SK-N-SH treated with all-trans-retinoic acid at 6 μM for 48 hours (cell line): ENCODE measurements at regions not wholly inside any gene's neighbourhood (a gene's known extent, or its start where the extent isn't known, plus 50 kb on each side); places are given as distances from the start of the nearest gene placed in this dataset.

ENCODE experiments used
- BACH2 ChIP-seq: fragments of 250-450 bp; sonication (Bioruptor Pico); IDR thresholded peaks from 2 replicates; pipeline ENCODE4 v1.9.0; 2021; ENCODE audit warnings: mild to moderate bottlenecking, borderline replicate concordance
- CREB5 ChIP-seq: fragments of 250-450 bp; sonication (Bioruptor Pico); IDR thresholded peaks from 2 replicates; pipeline ENCODE4 v1.5.1; 2020; ENCODE audit warnings: low read depth, mild to moderate bottlenecking, moderate library complexity
- ESRRG ChIP-seq: fragments of 250-450 bp; sonication (Bioruptor Pico); IDR thresholded peaks from 2 replicates; pipeline ENCODE4 v1.6.1; 2021; ENCODE audit warnings: mild to moderate bottlenecking
- GLIS3 ChIP-seq: fragments of 250-450 bp; sonication (Bioruptor Pico); IDR thresholded peaks from 2 replicates; pipeline ENCODE4 v1.5.0; 2020; ENCODE audit warnings: mild to moderate bottlenecking, moderate library complexity
- OSR1 ChIP-seq: fragments of 250-450 bp; sonication (Bioruptor Pico); IDR thresholded peaks from 2 replicates; pipeline ENCODE4 v1.8.0; 2022; ENCODE audit warnings: moderate library complexity, mild to moderate bottlenecking, inconsistent platforms
- PATZ1 ChIP-seq: fragments of 250-450 bp; sonication (Bioruptor Pico); IDR thresholded peaks from 2 replicates; pipeline ENCODE4 v1.8.0; 2020; ENCODE audit warnings: mild to moderate bottlenecking, moderate library complexity, borderline replicate concordance
- PPARA ChIP-seq: fragments of 250-450 bp; sonication (Bioruptor Pico); IDR thresholded peaks from 2 replicates; pipeline ENCODE4 v1.5.0; 2020; ENCODE audit warnings: mild to moderate bottlenecking, borderline replicate concordance
- RARB ChIP-seq: fragments of 250-450 bp; sonication (Bioruptor Pico); IDR thresholded peaks from 2 replicates; pipeline ENCODE4 v1.8.0; 2021; ENCODE audit warnings: mild to moderate bottlenecking, moderate library complexity
- TCF4 ChIP-seq: fragments of 250-450 bp; sonication (Bioruptor Pico); IDR thresholded peaks from 2 replicates; pipeline ENCODE4 v1.8.0; 2021; ENCODE audit warnings: mild to moderate bottlenecking, moderate library complexity, borderline replicate concordance
- TOX ChIP-seq: fragments of 250-450 bp; sonication (Bioruptor Pico); IDR thresholded peaks from 2 replicates; pipeline ENCODE4 v1.8.0; 2021; ENCODE audit warnings: mild to moderate bottlenecking, moderate library complexity, borderline replicate concordance
- ZFP30 ChIP-seq: fragments of 450-650 bp; formaldehyde crosslinking; IDR thresholded peaks from 2 replicates; pipeline ENCODE4 v1.5.0; 2022; ENCODE audit warnings: mild to moderate bottlenecking, moderate library complexity
- ZNF70 ChIP-seq: fragments of 450-650 bp; formaldehyde crosslinking; IDR thresholded peaks from 2 replicates; pipeline ENCODE4 v1.5.0; 2020; ENCODE audit warnings: mild to moderate bottlenecking, moderate library complexity
- TF ChIP-seq, protein P1 (sequence below): fragments of 250-450 bp; sonication (Bioruptor Pico); IDR thresholded peaks from 2 replicates; pipeline ENCODE4 v1.5.0; 2020; ENCODE audit warnings: mild to moderate bottlenecking, moderate library complexity
- TF ChIP-seq, protein P2 (sequence below): fragments of 250-450 bp; sonication (Bioruptor Pico); IDR thresholded peaks from 2 replicates; pipeline ENCODE4 v1.8.0; 2021; ENCODE audit warnings: low read depth, mild to moderate bottlenecking, moderate library complexity, borderline replicate concordance

GRCh38 chr4:156665780-156666366, 305.7 kb downstream of the PDGFC start:
- TF ChIP-seq PATZ1 (CRISPR knock-in tag) (no peak), BACH2 (CRISPR knock-in tag) (no peak), ESRRG (CRISPR knock-in tag) (no peak), CREB5 (CRISPR knock-in tag) (no peak), RARB (no peak), OSR1 (no peak), GLIS3 (CRISPR knock-in tag) (no peak), ZFP30 (CRISPR knock-in tag) (no peak), ZNF70 (CRISPR knock-in tag) (no peak), PPARA (no peak), TCF4 (CRISPR knock-in tag) (no peak), TOX (no peak)
- TF ChIP-seq, protein P1, sequence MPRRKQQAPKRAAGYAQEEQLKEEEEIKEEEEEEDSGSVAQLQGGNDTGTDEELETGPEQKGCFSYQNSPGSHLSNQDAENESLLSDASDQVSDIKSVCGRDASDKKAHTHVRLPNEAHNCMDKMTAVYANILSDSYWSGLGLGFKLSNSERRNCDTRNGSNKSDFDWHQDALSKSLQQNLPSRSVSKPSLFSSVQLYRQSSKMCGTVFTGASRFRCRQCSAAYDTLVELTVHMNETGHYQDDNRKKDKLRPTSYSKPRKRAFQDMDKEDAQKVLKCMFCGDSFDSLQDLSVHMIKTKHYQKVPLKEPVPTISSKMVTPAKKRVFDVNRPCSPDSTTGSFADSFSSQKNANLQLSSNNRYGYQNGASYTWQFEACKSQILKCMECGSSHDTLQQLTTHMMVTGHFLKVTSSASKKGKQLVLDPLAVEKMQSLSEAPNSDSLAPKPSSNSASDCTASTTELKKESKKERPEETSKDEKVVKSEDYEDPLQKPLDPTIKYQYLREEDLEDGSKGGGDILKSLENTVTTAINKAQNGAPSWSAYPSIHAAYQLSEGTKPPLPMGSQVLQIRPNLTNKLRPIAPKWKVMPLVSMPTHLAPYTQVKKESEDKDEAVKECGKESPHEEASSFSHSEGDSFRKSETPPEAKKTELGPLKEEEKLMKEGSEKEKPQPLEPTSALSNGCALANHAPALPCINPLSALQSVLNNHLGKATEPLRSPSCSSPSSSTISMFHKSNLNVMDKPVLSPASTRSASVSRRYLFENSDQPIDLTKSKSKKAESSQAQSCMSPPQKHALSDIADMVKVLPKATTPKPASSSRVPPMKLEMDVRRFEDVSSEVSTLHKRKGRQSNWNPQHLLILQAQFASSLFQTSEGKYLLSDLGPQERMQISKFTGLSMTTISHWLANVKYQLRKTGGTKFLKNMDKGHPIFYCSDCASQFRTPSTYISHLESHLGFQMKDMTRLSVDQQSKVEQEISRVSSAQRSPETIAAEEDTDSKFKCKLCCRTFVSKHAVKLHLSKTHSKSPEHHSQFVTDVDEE: no peak
- TF ChIP-seq, protein P2, sequence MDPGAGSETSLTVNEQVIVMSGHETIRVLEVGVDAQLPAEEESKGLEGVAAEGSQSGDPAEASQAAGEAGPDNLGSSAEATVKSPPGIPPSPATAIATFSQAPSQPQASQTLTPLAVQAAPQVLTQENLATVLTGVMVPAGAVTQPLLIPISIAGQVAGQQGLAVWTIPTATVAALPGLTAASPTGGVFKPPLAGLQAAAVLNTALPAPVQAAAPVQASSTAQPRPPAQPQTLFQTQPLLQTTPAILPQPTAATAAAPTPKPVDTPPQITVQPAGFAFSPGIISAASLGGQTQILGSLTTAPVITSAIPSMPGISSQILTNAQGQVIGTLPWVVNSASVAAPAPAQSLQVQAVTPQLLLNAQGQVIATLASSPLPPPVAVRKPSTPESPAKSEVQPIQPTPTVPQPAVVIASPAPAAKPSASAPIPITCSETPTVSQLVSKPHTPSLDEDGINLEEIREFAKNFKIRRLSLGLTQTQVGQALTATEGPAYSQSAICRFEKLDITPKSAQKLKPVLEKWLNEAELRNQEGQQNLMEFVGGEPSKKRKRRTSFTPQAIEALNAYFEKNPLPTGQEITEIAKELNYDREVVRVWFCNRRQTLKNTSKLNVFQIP (CRISPR knock-in tag): no peak
